Stimulated activated naive CD8-positive, alpha-beta T cell treated with anti-CD3 and anti-CD28 coated beads, Interleukin-15, amount 100 ng/mL, for 72 hours (primary cell): ENCODE measurements at regions not wholly inside any gene's neighbourhood (a gene's known extent, or its start where the extent isn't known, plus 50 kb on each side); places are given as distances from the start of the nearest gene placed in this dataset.
"Not testable (repeated sequence)": the region's sequence is repeated elsewhere in the genome, so short reads cannot be mapped to it uniquely, and the experiment has no call there.

Experiments used
- ATAC-seq: fragments of 150-1000 bp; cut with Tn5 transposase; 2 replicates; pipeline ENCODE4 v1.10.0; 2021; ENCODE audit warnings: mild to moderate bottlenecking, moderate library complexity
- DNase-seq, 2 donors: peaks; one replicate each; pipeline ENCODE4 v3.0.0; 2021 to 2022
- H3K27ac Mint-ChIP-seq, 2 donors: one replicate each; pipeline ENCODE4 v1.8.0; 2022; ENCODE audit warnings: mild to moderate bottlenecking in 2 of 2, mixed read lengths in 2 of 2, moderate library complexity in 2 of 2
- H3K27me3 Mint-ChIP-seq: one replicate; pipeline ENCODE4 v1.8.0; 2022; ENCODE audit warnings: mixed read lengths
- H3K4me1 Mint-ChIP-seq: one replicate; pipeline ENCODE4 v1.8.0; 2022; ENCODE audit warnings: mild to moderate bottlenecking, mixed read lengths
- H3K4me3 Mint-ChIP-seq, 2 donors: one replicate each; pipeline ENCODE4 v1.8.0; 2022; ENCODE audit warnings: mild to moderate bottlenecking in 2 of 2, mixed read lengths in 2 of 2, moderate library complexity in 1 of 2
- H3K9me3 Mint-ChIP-seq, 2 donors: one replicate each; pipeline ENCODE4 v1.8.0; 2022; ENCODE audit warnings: mixed read lengths in 2 of 2

GRCh38 chr10:63077800-63078199 is 55.3 kb upstream of the NRBF2 start:
- Mint-ChIP-seq H3K27ac (peak overlapping the region in 1 of 2 donors; percentile 22), H3K4me3 (no peak overlapping the region), H3K9me3 (no peaks in the 10 kb centered on the region), H3K27me3 (peaks cover 8% of the 10 kb centered on the region), H3K4me1 (no peaks in the 10 kb centered on the region)
- ATAC-seq: no peak
- no peak for DNase-seq

GRCh38 chr10:63072951-63073350 is 60.2 kb upstream of the NRBF2 start:
- ATAC-seq (no peak), DNase-seq (no peak)
- no peak overlapping the region for H3K27ac Mint-ChIP-seq
- peaks cover 45% of the 10 kb centered on the region for H3K27me3 Mint-ChIP-seq
- H3K4me1 Mint-ChIP-seq: peaks cover 6% of the 10 kb centered on the region
- H3K4me3 Mint-ChIP-seq: no peak overlapping the region
- H3K9me3 Mint-ChIP-seq: no peaks in the 10 kb centered on the region

GRCh38 chr10:63071145-63071544 is 62.0 kb upstream of the NRBF2 start:
- H3K4me1 Mint-ChIP-seq: peaks cover 8% of the 10 kb centered on the region
- H3K27ac Mint-ChIP-seq: no peak overlapping the region
- DNase-seq: no peak
- ATAC-seq: no peak
- H3K27me3 Mint-ChIP-seq: peaks cover 49% of the 10 kb centered on the region
- H3K9me3 Mint-ChIP-seq: no peaks in the 10 kb centered on the region
- H3K4me3 Mint-ChIP-seq: no peak overlapping the region

GRCh38 chr10:63069318-63069717 is 63.8 kb upstream of the NRBF2 start:
- Mint-ChIP-seq H3K4me1 (peaks cover 8% of the 10 kb centered on the region), H3K4me3 (no peak overlapping the region)
- ATAC-seq: no peak

GRCh38 chr10:63068246-63068645 is 64.9 kb upstream of the NRBF2 start:
- ATAC-seq (peak; percentile 75), DNase-seq (no peak)
- Mint-ChIP-seq H3K4me3 (no peak overlapping the region), H3K9me3 (no peaks in the 10 kb centered on the region), H3K27ac (peak overlapping the region in 1 of 2 donors; percentile 12), H3K4me1 (peaks cover 8% of the 10 kb centered on the region), H3K27me3 (peaks cover 77% of the 10 kb centered on the region)

More at GRCh38 chr10:63069318-63069717, 63.8 kb upstream of the NRBF2 start:
- H3K9me3 Mint-ChIP-seq: no peaks in the 10 kb centered on the region
- H3K27ac Mint-ChIP-seq: no peak overlapping the region
- H3K27me3 Mint-ChIP-seq: peaks cover 66% of the 10 kb centered on the region
- no peak for DNase-seq

- Mint-ChIP-seq H3K4me3 (no peak overlapping the region), H3K27me3 (peaks cover 83% of the 10 kb centered on the region), H3K27ac (no peak overlapping the region), H3K4me1 (peaks cover 8% of the 10 kb centered on the region), H3K9me3 (no peaks in the 10 kb centered on the region)
- DNase-seq (no peak), ATAC-seq (no peak)
Measured at GRCh38 chr10:63066606-63067005, 66.5 kb upstream of the NRBF2 start.

GRCh38 chr10:63064706-63065105 is 68.4 kb upstream of the NRBF2 start:
- no peak overlapping the region for H3K27ac Mint-ChIP-seq
- ATAC-seq (no peak), DNase-seq (no peak)
- H3K9me3 Mint-ChIP-seq: no peaks in the 10 kb centered on the region
- peaks cover 8% of the 10 kb centered on the region for H3K4me1 Mint-ChIP-seq
- H3K27me3 Mint-ChIP-seq: peaks cover 73% of the 10 kb centered on the region
- no peak overlapping the region for H3K4me3 Mint-ChIP-seq

GRCh38 chr10:63058236-63058635 is 74.9 kb upstream of the NRBF2 start:
- ATAC-seq (no peak), DNase-seq (no peak)
- Mint-ChIP-seq H3K9me3 (no peaks in the 10 kb centered on the region), H3K4me1 (no peaks in the 10 kb centered on the region), H3K27me3 (peaks cover 24% of the 10 kb centered on the region), H3K27ac (no peak overlapping the region), H3K4me3 (no peak overlapping the region)

- ATAC-seq (no peak), DNase-seq (no peak)
- Mint-ChIP-seq H3K4me1 (no peaks in the 10 kb centered on the region), H3K27ac (no peak overlapping the region), H3K9me3 (no peaks in the 10 kb centered on the region), H3K27me3 (peaks cover 17% of the 10 kb centered on the region), H3K4me3 (no peak overlapping the region)
Measured at GRCh38 chr10:63057509-63057908, 75.6 kb upstream of the NRBF2 start.

- Mint-ChIP-seq H3K27me3 (peaks cover 7% of the 10 kb centered on the region), H3K4me3 (no peak overlapping the region), H3K27ac (no peak overlapping the region), H3K9me3 (no peaks in the 10 kb centered on the region), H3K4me1 (no peaks in the 10 kb centered on the region)
- ATAC-seq (no peak), DNase-seq (no peak)
Measured at GRCh38 chr10:63055705-63056104, 77.4 kb upstream of the NRBF2 start.

GRCh38 chr10:63054889-63055611 is 78.1 kb upstream of the NRBF2 start:
- H3K27me3 Mint-ChIP-seq: peaks cover 7% of the 10 kb centered on the region
- no peak overlapping the region for H3K27ac Mint-ChIP-seq
- DNase-seq (no peak), ATAC-seq (no peak)
- no peaks in the 10 kb centered on the region for H3K4me1 Mint-ChIP-seq
- no peak overlapping the region for H3K4me3 Mint-ChIP-seq
- peaks cover 0 to 5% of the 10 kb centered on the region in 2 donors for H3K9me3 Mint-ChIP-seq

- no peak for DNase-seq
- peaks cover 29% of the 10 kb centered on the region for H3K27me3 Mint-ChIP-seq
- ATAC-seq: no peak
- peaks cover 0 to 7% of the 10 kb centered on the region in 2 donors for H3K9me3 Mint-ChIP-seq
- no peak overlapping the region for H3K27ac Mint-ChIP-seq
- no peaks in the 10 kb centered on the region for H3K4me1 Mint-ChIP-seq
- H3K4me3 Mint-ChIP-seq: no peak overlapping the region
Measured at GRCh38 chr10:63052083-63052482, 81.0 kb upstream of the NRBF2 start.

GRCh38 chr10:63042256-63042655 is 90.9 kb upstream of the NRBF2 start:
- H3K9me3 Mint-ChIP-seq: peaks cover 9 to 16% of the 10 kb centered on the region in 2 donors
- no peak overlapping the region for H3K27ac Mint-ChIP-seq
- H3K4me3 Mint-ChIP-seq: no peak overlapping the region
- no peak for ATAC-seq
- H3K27me3 Mint-ChIP-seq: peaks cover 47% of the 10 kb centered on the region
- H3K4me1 Mint-ChIP-seq: no peaks in the 10 kb centered on the region
- no peak for DNase-seq

GRCh38 chr10:63033616-63034185 is 99.4 kb upstream of the NRBF2 start:
- H3K4me1 Mint-ChIP-seq, H3K4me3 Mint-ChIP-seq, H3K9me3 Mint-ChIP-seq, H3K27ac Mint-ChIP-seq, ATAC-seq, DNase-seq: not testable (repeated sequence)
- peaks cover 14% of the 10 kb centered on the region for H3K27me3 Mint-ChIP-seq

GRCh38 chr10:63030536-63030935 is 102.6 kb upstream of the NRBF2 start:
- peaks cover 21% of the 10 kb centered on the region for H3K27me3 Mint-ChIP-seq
- no peaks in the 10 kb centered on the region for H3K4me1 Mint-ChIP-seq
- no peaks in the 10 kb centered on the region for H3K9me3 Mint-ChIP-seq
- no peak overlapping the region for H3K4me3 Mint-ChIP-seq
- DNase-seq (no peak), ATAC-seq (no peak)
- H3K27ac Mint-ChIP-seq: no peak overlapping the region

- no peaks in the 10 kb centered on the region for H3K9me3 Mint-ChIP-seq
Measured at GRCh38 chr10:63027531-63027930, 105.6 kb upstream of the NRBF2 start.

GRCh38 chr10:63021225-63021624 is 111.9 kb upstream of the NRBF2 start:
- ATAC-seq (no peak), DNase-seq (no peak)
- Mint-ChIP-seq H3K27ac (no peak overlapping the region), H3K4me1 (no peaks in the 10 kb centered on the region), H3K27me3 (peaks cover 27% of the 10 kb centered on the region), H3K9me3 (no peaks in the 10 kb centered on the region), H3K4me3 (no peak overlapping the region)

More at GRCh38 chr10:63027531-63027930, 105.6 kb upstream of the NRBF2 start:
- ATAC-seq: no peak
- no peak overlapping the region for H3K4me3 Mint-ChIP-seq
- no peak overlapping the region for H3K27ac Mint-ChIP-seq
- no peaks in the 10 kb centered on the region for H3K4me1 Mint-ChIP-seq
- DNase-seq: no peak
- H3K27me3 Mint-ChIP-seq: peaks cover 28% of the 10 kb centered on the region
